ENCODE measurements at regions not wholly inside any gene's neighbourhood (a gene's known extent, or its start where the extent isn't known, plus 50 kb on each side); places are given as distances from the start of the nearest gene placed in this dataset.

- Histone ChIP-seq H3K27me3 (no peaks in the 10 kb centered on the region), H3K27ac (no peak overlapping the region), H3K4me1 (no peaks in the 10 kb centered on the region), H3K9me3 (no peaks in the 10 kb centered on the region), H3K4me3 (no peak overlapping the region), H3K36me3 (no peaks in the 10 kb centered on the region)
- in situ Hi-C loops (cut with MboI; ENCODE audit: low pct_ligation_motif_present in 1 of 4, low pct_unique_long_range_greater_than_20kb in 1 of 4, low sequenced_read_pairs in 3 of 4) (no loop called here), intact Hi-C loops (cut with DNase I; ENCODE audit: low total_unique reads) (no loop called here)
- TF ChIP-seq EP300 (IDR thresholded peaks at IDR 0.05; ENCODE audit: low read depth) (no peak), POLR2A (IDR thresholded peaks at IDR 0.05) (no peak), CTCF (IDR thresholded peaks at IDR 0.05) (no peak), POLR2AphosphoS5 (IDR thresholded peaks at IDR 0.05) (no peak)
- 56% methylated on average over 2 of the region's 2 CpGs; no CpG with 5 or more reads in 1 of the 2 donors for WGBS, 2 donors (ENCODE audit: low coverage in 1 of 2)
- no peak for DNase-seq
Measured at GRCh38 chr12:87152075-87152474, 877.1 kb downstream of the C12orf50 start.

- H3K27ac ChIP-seq, result no peak overlapping the region
- intact Hi-C loops (cut with DNase I; ENCODE audit: low total_unique reads), result no loop called here
Measured at GRCh38 chr12:87150969-87151662, 878.1 kb downstream of the C12orf50 start.

GRCh38 chr12:87142342-87142741 lies 886.2 kb upstream of the MGAT4C start:
- Histone ChIP-seq H3K9me3 (no peaks in the 10 kb centered on the region), H3K4me1 (no peaks in the 10 kb centered on the region), H3K4me3 (no peak overlapping the region), H3K27me3 (no peaks in the 10 kb centered on the region), H3K36me3 (no peaks in the 10 kb centered on the region), H3K27ac (no peak overlapping the region)
- intact Hi-C loops (cut with DNase I; ENCODE audit: low total_unique reads) (no loop called here), in situ Hi-C loops (cut with MboI; ENCODE audit: low pct_ligation_motif_present in 1 of 4, low pct_unique_long_range_greater_than_20kb in 1 of 4, low sequenced_read_pairs in 3 of 4) (no loop called here)
- DNase-seq, result no peak
- TF ChIP-seq EP300 (IDR thresholded peaks at IDR 0.05; ENCODE audit: low read depth) (no peak), POLR2AphosphoS5 (IDR thresholded peaks at IDR 0.05) (no peak), POLR2A (IDR thresholded peaks at IDR 0.05) (no peak), CTCF (IDR thresholded peaks at IDR 0.05) (no peak)

More at GRCh38 chr12:87150969-87151662, 878.1 kb downstream of the C12orf50 start:
- no peak for DNase-seq
- TF ChIP-seq POLR2A (IDR thresholded peaks at IDR 0.05) (no peak), CTCF (IDR thresholded peaks at IDR 0.05) (no peak), EP300 (IDR thresholded peaks at IDR 0.05; ENCODE audit: low read depth) (no peak)
- Histone ChIP-seq H3K9me3 (no peaks in the 10 kb centered on the region), H3K4me3 (no peak overlapping the region), H3K36me3 (no peaks in the 10 kb centered on the region), H3K4me1 (no peaks in the 10 kb centered on the region), H3K27me3 (no peaks in the 10 kb centered on the region)
- WGBS, 2 donors (ENCODE audit: low coverage in 1 of 2), result 64% methylated on average over 2 of the region's 2 CpGs; no CpG with 5 or more reads in 1 of the 2 donors
- in situ Hi-C loops (cut with MboI; ENCODE audit: low pct_ligation_motif_present in 1 of 4, low pct_unique_long_range_greater_than_20kb in 1 of 4, low sequenced_read_pairs in 3 of 4), result no loop called here

- Histone ChIP-seq H3K9me3 (no peaks in the 10 kb centered on the region), H3K27me3 (no peaks in the 10 kb centered on the region), H3K4me1 (no peaks in the 10 kb centered on the region), H3K36me3 (no peaks in the 10 kb centered on the region), H3K4me3 (no peak overlapping the region), H3K27ac (no peak overlapping the region)
- TF ChIP-seq POLR2A (IDR thresholded peaks at IDR 0.05) (no peak), CTCF (IDR thresholded peaks at IDR 0.05) (no peak), POLR2AphosphoS5 (IDR thresholded peaks at IDR 0.05) (no peak)
- DNase-seq, result no peak
- intact Hi-C loops (cut with DNase I; ENCODE audit: low total_unique reads), result no loop called here
- in situ Hi-C loops (cut with MboI; ENCODE audit: low pct_ligation_motif_present in 1 of 4, low pct_unique_long_range_greater_than_20kb in 1 of 4, low sequenced_read_pairs in 3 of 4), result no loop called here
Measured at GRCh38 chr12:87141091-87141490, 884.9 kb upstream of the MGAT4C start.

All from transverse colon (tissue), 4 donors.